ENCODE measurements at regions not wholly inside any gene's neighbourhood (a gene's known extent, or its start where the extent isn't known, plus 50 kb on each side); places are given as distances from the start of the nearest gene placed in this dataset.

- TF ChIP-seq POLR2A (IDR thresholded peaks at IDR 0.05) = no peak
- peak in 1 of 3 donors; percentile 41 for TF ChIP-seq CTCF (IDR thresholded peaks at IDR 0.05)
These were observed 326.0 kb upstream of the SGO1 start for GRCh38 chr3:20511863-20512505.
